GM21737 (cell line): ENCODE measurements at regions not wholly inside any gene's neighbourhood (a gene's known extent, or its start where the extent isn't known, plus 50 kb on each side); places are given as distances from the start of the nearest gene placed in this dataset.

Experiments used
- ATAC-seq: cut with Tn5 transposase; IDR thresholded peaks from one replicate; pipeline ENCODE4 v1.9.1; 2021; ENCODE audit warnings: mild to moderate bottlenecking, moderate library complexity; ENCODE audit not compliant: unreplicated experiment

- no peak for ATAC-seq
Measured at GRCh38 chr3:170753421-170754310, 116.3 kb downstream of the RPL22L1 start.

GRCh38 chr3:170752571-170753155, 117.3 kb downstream of the RPL22L1 start:
- no peak for ATAC-seq

- no peak for ATAC-seq
Measured at GRCh38 chr3:170751899-170752293, 118.1 kb downstream of the RPL22L1 start.

- no peak for ATAC-seq
Measured at GRCh38 chr3:170751083-170751898, 118.7 kb downstream of the RPL22L1 start.

GRCh38 chr3:170750478-170750830, 119.5 kb downstream of the RPL22L1 start:
- ATAC-seq, result no peak

- no peak for ATAC-seq
Measured at GRCh38 chr3:170749765-170750477, 120.1 kb downstream of the RPL22L1 start.

- ATAC-seq, result no peak
Measured at GRCh38 chr3:170749185-170749584, 120.8 kb downstream of the RPL22L1 start.

- ATAC-seq, result no peak
Measured at GRCh38 chr3:170746175-170746942, 123.6 kb downstream of the RPL22L1 start.

GRCh38 chr3:170745211-170745718, 124.7 kb downstream of the RPL22L1 start:
- ATAC-seq, result no peak

GRCh38 chr3:170741756-170742529, 128.1 kb downstream of the RPL22L1 start:
- ATAC-seq, result no peak

- ATAC-seq, result no peak
Measured at GRCh38 chr3:170740726-170741591, 129.0 kb downstream of the RPL22L1 start.

- no peak for ATAC-seq
Measured at GRCh38 chr3:170740285-170740684, 129.7 kb downstream of the RPL22L1 start.

GRCh38 chr3:170739410-170739809, 130.6 kb downstream of the RPL22L1 start:
- ATAC-seq, result no peak

- ATAC-seq, result no peak
Measured at GRCh38 chr3:170738766-170739165, 131.2 kb downstream of the RPL22L1 start.

GRCh38 chr3:170737498-170738162, 132.4 kb downstream of the RPL22L1 start:
- ATAC-seq, result no peak

- no peak for ATAC-seq
Measured at GRCh38 chr3:170735821-170736220, 134.2 kb downstream of the RPL22L1 start.

GRCh38 chr3:170734735-170735065, 135.3 kb downstream of the RPL22L1 start:
- ATAC-seq, result no peak
